GM12891 (cell line): ENCODE measurements at regions not wholly inside any gene's neighbourhood (a gene's known extent, or its start where the extent isn't known, plus 50 kb on each side); places are given as distances from the start of the nearest gene placed in this dataset.

Experiments
- PAX5 ChIP-seq: IDR thresholded peaks from 2 replicates; pipeline ENCODE4 v1.6.1; 2011; ENCODE audit warnings: low read length, moderate library complexity, mild to moderate bottlenecking; ENCODE audit not compliant: insufficient read depth, severe bottlenecking
- POLR2A ChIP-seq: IDR thresholded peaks from 2 replicates; pipeline ENCODE4 v1.6.1; 2011; ENCODE audit warnings: low read depth, low read length, control low read depth
- POLR2AphosphoS5 ChIP-seq: IDR thresholded peaks from 2 replicates; pipeline ENCODE4 v1.6.1; 2011; ENCODE audit warnings: low read depth, low read length, control low read depth
- TAF1 ChIP-seq: IDR thresholded peaks from 2 replicates; pipeline ENCODE4 v1.6.1; 2011; ENCODE audit warnings: low read depth, low read length, control low read depth

- TF ChIP-seq POLR2A = no peak
- no peak for TF ChIP-seq POLR2AphosphoS5
- TF ChIP-seq PAX5 = no peak
- no peak for TF ChIP-seq TAF1
Measured at GRCh38 chr3:30370681-30371271, 235.6 kb upstream of the TGFBR2 start.
